Muscle of back (tissue), 3 donors: ENCODE measurements at regions not wholly inside any gene's neighbourhood (a gene's known extent, or its start where the extent isn't known, plus 50 kb on each side); places are given as distances from the start of the nearest gene placed in this dataset.
A peak's percentile ranks its signal among the peaks of the same experiment; 100 is the strongest.

ENCODE experiments used
- DNase-seq, 3 donors: peaks; one replicate each; pipeline versions ENCODE4 v3.0.0 to v3.0.0-alpha.2; 2013

DNA sequence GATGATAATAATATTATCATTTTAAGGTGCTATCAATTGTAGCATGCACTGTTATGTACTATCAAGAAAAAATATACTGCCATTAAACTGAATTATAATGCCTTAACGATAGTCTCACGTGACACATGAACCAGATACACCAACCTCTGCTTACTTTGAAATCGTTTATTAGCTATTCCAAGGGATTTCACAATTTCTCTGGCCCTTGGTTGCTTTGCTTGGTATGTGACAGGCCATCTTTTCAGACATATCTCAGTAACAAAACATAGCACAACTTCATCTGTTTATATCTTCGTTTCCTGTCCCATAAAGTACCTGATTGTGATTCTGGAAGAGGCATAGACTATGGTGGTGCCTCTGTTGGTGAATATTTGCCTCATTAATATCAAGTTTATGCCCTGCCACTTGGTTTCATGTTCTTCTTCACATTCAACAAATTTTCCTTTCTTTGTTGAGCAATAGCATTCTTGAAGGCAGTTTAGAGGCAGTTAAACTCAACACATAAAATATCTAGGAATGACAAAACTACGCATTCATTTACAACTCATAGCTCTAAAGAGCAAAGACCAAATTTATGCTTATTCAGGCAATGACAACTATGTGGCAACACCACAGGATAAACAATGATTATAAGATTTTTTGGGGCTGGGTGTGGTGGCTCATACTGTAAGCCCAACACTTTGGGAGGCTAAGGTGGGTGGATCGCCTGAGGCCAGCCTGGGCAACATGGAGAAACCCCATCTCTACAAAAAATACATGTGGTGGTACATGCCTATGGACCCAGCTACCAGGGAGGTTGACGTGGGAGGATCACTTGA lies 84.3 kb downstream of the MCFD2 start:
- peak in 1 of 3 donors; percentile 52 for DNase-seq

DNA sequence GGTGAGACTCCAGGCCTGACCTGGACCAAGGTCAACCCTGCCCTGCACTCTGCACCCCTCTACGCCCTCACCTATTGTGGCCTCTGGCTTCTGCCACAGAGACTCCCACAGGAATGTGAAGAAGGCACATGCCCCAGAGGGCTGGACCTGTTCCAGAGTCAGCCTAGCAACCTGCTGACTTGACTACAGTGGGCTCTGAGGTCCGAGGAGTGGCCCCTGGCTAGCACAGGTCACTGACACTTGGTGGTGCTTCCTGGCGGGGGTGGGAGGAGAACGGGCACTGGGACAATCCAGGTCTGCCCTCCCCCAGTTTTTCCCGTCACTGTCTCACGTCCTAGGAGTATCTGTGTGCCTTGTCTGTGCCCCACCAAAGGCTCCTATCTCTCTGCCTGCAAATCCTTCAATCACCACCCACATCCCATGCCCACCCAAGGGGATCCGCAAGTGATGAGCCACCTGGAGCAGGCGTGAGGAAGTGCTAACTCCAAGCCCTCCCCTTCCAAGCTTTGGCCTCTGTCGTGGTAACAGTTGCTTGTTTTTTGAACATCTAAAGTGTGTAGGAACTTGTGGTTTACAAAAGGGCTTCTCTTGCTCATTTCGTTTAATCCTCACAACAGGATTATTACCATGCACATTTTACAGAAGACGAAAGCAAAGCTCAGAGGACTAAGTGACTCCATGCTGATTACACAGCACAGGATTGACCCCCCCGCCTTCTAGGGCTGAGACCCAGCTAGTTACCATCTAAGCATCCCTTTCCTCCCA lies 86.2 kb downstream of the MCFD2 start:
- DNase-seq: no peak

DNA sequence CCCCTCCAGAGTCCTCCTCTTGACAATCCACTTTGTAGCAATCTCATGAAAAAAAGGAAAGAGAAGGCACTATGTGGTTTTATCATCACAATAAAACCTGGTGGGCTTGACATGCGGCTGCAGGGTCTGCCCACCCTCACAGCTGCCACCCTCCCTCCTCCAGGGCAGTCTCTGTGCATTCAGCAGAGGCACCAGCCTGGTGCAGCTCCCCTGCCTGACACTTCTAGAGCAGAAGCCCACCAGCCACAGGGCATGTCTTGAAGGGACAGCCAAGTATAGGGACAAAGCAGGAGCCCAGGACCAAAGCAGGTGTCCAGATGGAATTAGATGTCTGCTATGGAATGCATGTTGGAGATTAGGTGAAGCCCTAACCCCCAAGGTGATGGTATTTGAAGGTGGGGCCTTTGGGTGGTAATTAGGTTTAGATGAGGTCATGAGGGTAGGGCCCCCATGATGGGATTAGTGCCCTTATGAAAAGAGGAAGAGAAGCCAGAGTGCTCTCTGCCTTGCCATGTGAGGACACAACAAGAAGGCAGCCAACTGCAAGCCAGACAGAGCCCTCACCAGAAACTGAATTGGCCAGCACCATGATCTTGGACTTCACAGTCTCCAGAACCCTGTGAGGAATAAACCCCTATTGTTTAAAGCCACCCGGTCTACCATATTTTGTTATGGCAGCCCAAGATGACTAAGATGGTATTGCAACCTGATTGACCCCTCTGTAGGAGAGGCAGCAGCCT lies 86.9 kb downstream of the MCFD2 start:
- no peak for DNase-seq

DNA sequence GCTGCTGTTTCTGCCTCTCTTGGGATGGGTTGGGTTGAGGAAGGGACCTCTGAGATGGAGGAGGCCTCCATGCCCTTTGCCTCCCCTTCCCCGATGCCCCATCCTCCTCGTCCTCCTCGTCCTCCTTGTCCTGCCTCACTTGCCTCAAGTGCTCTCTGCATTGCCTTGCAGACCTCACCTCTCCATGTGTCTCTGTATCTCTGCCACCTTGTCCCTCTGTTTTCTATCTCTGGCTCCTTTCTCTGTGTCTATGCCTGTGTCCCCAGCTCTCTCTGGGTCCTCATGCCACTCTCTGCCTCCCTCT lies 87.5 kb downstream of the MCFD2 start:
- DNase-seq: no peak

DNA sequence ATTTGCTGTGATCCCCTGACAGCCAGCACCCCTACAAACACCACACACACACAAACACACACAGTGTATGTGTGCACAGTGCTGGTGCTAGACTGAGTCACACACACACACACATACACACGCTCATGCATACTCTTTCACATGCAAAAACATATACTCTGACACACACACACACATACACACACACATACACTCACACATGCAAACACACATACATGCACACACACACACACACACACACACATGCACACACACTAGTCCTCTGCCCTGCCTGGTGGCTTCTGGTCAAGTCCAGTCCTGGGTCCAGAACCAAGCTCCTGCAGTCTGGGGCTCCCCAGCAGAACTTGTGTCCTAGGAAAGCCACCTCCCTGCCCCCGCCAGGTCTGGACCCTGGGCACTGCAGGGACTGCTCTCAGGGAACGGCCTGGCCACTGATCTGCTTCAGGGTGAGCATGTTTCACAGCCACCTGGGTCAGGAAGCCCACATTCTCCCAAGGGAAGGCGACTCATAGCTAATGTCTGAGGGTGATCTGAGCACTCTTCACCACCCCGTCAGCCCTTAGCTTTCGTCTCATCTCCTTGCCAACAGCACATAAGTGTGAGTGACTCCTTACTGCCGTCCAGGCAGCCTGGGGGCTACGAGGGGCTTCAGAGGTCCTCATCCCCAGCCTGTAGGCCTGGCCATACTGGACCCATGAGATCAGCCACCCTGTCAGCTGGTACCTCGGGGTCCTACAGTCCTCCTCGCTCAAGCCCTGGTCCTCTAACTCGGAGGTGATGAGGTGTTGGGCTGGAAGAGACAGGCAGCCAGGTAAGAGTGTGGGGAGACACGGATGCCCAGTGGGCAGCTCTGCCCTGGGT lies 88.1 kb downstream of the MCFD2 start:
- DNase-seq: peak in 1 of 3 donors; percentile 73

DNA sequence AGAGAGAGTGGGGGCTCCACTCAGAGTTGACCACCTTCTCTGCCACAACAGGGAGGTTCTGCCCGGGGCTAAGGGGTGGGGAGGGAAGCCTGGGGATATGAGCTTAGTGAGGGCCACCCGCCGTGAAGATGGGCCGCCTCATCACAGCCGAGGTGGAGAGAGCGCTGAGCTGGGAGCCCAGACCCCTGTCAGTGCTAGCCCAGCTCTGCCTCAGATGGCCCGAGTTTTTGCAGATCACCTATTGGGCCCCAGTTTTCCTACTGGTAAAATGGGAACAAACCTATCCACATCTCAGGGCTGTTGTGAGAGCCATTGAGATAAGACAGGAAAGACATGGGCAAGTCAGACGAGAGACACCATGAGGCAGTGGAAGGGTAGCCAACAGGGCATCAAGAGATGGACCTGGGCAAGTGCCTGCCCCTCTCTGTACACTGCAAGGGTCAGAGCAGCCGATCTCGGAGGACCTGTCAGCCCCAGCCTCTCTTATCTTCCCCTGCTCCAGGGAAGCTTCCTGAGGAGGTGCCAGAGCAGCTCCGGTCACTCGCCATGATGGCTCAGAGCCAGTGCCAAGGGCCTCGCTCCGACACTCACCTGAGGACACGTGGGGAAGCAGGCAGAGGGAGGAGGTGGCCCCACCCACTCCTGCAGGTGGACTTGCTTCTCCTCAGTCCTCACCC lies 88.9 kb downstream of the MCFD2 start:
- DNase-seq: no peak

DNA sequence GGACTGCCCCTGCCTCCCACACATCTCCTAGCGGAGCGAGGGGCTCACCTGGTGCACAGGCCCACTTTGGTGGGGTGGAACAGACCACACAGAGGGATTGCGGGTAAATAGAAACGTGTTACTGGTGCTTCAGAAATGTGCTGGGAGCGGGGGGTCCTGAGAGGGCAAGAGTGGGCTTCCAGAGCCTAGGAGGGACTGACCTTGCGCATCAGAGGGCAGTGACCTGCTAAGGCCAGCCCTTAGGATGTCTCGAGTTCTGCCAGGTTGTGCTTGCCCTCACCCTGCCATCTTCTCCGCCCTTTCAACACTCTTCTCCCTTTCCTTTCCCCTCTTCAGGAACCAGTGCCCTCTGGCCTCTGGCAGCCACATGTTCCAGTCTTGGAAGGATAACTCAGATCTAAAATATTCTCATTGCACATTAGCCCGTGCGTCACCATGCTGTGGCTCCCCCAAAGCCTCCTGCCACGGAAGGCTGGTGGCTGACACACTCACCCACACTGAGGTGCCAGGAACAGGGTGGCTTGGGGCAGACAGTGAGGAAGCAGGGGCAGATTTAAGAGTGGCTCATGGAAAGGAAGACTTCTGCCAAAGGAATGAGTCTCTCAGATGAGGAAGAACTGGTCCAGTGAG lies 89.6 kb downstream of the MCFD2 start:
- DNase-seq: peak in 1 of 3 donors; percentile 60

DNA sequence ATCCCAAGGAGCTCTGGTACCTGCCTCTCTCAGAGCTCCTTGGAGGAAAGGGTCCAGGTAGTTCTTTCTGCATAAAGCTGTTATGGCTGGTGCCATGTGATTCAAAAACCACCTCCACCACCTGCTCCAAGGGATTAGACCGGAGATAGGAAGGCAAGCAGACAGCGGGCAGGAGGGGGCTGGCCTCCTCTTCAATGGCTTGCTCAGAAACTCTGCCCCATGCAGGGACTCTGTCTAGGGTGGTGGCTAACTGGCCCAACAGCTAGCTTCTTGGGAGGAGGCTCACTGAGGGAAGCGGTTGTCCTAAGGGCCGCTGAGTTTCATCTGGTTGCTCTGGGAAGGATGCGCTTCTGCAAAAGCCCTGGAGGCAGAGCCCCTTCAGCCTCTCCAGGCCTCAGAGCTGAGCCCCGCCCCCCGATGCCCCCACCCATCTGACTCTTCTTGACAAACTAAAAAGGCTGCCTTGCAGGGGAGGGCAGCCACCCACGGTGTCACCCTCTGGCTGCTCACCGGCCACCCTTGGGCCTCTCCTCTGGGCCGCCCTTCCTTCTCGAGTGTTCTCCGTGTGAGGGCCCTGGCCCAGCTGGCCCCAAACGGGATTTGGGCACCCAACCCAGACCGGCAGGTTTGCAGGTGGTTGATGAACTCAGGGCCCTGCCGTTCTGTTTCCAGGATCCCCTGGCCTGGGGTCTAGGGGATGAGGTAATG lies 90.2 kb downstream of the MCFD2 start:
- no peak for DNase-seq

DNA sequence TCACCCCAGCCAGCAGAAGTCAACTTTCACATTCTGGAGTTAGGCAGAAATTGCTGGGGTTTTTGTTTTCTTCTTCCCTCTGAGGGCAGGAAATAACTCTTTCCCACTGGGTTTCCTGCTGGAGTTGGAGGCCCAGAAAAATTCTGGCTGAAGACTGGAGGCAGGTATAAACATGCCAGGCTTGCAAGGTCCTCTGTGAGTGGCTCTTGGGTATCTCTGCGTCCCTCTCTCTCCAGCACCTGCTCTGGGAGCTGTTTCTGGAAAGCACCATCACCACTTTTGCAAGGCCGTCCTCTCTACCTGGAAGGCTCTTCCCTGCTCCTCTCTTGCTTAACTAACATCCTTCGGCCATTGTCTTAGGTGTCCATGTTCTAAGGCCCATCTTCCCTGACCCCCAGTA lies 91.0 kb downstream of the MCFD2 start:
- no peak for DNase-seq

DNA sequence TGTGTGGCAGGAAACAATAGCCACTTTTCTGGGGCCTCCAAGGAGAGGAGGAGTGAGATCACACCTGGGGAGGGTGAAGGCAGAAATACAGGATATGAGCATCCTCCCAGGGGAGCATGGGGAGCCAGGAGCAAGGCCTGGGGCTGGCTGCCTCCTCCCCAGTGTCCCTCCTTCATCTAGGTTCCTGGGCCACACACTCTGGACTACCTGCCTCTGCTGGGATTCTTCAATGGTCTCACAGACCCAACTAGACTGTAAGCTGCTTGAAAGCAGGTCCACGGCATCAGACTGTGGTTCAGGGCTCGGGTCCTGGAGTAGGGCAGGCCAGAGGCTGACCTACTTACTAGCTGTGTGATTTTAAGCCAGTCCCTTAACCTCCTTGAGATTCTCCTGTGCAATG lies 94.0 kb downstream of the MCFD2 start:
- no peak for DNase-seq

DNA sequence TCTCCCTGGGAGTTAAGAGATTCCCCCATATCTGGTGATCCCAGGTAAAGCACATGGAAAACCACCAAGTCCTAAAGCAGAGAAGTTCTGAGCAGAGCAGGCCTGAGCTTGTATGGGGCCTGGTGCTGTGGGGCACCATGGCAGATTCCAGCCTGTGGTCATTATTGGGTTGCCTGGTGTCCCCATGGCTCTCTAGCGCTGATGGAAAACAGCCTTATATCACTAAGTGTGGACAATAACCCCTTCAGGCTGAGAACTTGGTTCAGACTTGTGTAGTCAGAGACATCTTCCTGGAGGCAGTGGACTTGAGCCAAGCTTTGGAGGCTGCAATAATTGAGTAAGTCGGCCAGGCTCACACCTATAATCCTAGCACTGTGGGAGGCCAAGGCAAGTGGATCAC lies 96.8 kb downstream of the MCFD2 start:
- DNase-seq: no peak

DNA sequence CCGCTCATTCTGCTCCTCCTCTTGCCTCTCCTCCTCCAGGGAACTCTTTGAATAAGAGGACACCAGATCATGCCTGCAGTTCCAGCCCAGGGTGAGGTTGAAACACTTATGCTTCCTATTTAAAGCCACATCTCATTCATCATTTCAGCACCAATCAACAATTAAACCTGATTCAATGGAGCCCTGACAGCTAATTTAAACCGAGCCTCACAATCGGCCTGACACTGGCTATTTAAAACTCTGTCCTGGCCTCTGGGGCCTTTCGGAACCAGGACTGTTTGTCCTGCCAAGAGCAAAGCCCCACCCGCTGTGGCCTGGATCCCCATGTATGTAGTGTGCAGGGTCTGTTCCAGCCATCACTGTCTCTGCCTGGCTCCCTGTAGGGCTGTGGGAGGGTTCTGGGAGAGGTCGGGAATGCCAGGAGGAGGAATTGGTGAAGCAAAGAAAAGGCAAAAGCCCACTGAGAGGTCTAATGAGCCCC lies 97.4 kb downstream of the MCFD2 start:
- peak in 2 of 3 donors; percentile 52 to 62 for DNase-seq

DNA sequence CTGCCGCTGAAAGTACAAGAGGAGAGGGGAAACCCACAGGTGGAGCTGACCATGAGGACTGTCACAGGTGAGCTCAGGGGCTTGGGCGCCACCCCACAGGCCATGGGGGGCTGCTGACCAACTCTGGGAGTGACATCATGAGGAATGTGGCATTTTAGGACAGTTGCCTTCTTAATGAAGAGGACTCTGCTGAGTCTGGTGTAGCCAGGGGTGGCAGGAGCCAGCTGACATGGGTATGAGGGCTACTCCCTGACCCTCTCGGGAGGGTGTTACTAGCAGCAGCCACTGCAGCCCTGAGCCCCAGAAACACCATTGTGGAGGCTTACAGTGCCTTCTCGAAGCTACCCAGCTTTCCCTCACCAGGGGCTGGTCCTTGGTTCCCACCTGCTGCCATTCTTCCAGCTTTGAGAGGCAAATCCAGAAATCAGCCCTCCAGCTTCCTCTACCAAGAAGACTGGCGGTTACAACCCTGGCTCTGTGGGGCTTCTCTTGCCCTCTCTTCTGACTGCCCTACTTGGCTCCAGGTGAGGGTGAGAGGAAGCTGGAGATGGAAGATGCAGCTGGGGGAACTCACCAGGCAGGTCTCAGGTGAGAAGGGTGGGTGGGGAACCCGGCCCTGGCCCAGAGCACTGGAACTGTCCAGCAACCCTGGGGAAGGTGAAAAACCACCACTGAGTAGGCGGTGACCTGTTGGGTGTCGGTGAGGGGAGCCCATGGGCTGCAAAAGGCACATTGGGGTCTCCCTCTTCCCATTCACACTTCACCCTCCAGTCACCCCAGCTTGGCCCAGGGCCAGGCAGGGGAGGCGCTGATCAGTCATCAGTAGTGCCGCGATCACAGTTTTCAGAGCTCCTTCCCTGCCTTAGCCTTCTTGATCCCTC lies 98.5 kb downstream of the MCFD2 start:
- no peak for DNase-seq

DNA sequence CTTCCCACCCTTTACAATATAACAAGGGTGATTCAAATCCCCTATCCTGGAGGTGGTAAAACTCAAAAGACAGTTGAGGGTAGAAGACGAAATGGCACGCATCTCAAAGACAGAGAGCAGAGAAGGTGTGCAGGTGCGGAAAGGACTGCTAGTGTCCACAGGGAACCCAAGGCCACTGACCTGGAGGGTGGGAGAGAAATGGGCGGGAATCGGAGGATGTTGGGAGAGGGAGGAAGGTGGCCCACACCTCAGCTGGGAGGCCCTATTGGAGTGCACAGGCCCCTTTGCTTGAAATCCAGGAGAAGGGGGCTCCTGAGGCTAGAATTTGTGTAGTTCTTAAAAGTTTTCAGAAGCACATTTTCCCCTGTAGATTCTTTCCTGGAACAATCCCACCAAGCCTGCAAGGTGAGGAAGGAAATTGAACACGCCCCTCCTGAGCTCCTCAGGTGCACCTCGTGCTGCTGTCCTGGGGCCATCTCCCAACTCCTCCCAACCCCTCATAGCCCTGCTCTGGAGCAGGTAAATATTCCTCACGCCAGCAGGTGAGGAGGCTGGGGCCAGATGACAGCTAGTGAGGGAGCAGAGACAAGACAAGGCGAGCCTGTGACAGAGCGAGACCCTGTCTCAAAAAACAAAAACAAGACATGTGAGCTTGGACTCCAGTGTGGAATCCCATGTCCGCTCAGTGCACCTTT lies 99.3 kb downstream of the MCFD2 start:
- no peak for DNase-seq

DNA sequence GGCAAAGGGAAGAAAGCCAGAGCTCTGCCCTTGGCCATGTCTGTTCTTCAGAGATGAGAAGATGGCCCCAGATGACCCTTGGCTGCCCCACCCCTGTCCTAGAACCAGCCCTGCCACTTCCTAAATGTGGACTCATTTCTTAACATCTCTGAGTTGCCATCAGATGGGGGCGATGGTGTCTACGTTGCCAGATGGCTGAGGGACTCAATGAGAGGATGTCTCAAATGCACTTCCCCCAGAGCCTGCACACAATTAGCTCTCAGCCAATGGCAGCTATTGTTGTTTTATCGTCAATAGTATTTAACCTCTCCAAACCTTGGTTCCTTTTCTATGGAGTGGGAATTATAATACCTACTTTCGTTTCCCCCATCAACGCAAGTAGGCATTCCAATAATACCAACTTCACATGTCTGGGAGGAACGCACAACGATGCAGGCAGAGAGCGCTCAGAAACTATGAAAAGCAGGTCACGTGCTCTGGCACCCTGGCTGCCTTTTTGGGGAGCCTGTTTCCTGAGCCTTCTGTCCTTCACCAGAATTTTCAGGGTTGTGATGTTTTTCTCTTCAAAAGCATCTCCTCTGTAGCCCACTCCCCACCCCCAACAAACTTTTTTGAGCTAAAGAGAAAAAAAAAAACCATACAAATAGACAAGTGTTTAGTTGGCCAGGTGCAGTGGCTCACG lies 100.3 kb downstream of the MCFD2 start:
- no peak for DNase-seq

DNA sequence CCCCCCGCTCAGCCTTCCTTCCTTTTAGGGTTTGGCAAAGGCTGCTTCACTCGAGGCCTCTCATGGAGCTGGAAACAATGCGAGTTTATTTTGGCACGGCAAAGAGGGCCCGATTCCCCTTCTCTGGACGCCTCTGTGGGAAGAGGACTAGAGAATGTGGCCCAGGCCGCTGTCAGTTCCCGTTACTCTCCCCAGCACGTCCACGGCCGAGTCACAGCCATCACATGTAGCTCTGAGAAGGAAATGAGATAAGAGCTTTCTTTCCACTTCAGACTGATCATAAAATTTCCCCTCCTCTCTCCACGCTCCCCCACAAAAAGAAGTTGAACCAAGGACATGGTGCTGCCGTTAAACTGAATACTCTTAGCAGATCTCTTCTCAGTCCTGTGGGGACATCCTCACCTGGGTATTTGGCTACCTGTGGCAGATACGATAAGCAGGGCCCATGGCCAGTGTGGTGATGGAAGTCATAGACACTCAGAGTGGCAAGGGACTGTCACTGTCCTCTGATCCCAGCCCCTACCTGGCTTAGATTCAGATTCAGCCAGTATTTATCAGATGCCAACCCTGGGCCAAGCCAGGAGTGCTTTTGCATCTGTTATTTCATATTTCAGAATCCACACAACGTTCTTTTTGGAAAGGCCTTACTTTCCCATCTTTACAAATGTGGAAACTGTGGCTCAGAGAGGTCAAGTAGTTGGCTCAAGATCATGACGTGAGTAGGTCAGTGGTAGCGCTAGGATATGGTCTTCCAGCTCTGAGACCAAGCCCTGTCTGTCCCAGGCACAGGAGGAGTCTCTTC lies 101.2 kb downstream of the MCFD2 start:
- peak; percentile 77 to 88 (median 78) for DNase-seq

DNA sequence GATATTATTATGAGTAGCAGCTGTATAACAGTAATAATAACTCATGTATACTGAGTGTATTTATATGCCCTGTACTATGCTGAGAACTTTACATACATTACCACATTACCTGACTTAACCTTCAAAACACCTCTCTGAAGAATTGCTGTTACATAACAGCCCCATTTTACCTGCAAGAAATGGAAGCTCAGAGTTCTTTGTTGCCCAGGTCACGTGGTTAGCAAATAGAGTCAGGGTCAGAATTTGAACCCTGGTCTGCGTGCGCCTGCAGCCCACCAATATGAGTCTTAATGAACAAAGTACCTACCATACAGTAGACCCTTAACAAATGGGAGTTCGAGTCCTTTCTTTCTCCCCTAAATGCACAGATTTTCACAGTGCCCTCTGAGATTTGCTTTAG lies 101.9 kb downstream of the MCFD2 start:
- DNase-seq: no peak
